ENCODE measurements at regions not wholly inside any gene's neighbourhood (a gene's known extent, or its start where the extent isn't known, plus 50 kb on each side); places are given as distances from the start of the nearest gene placed in this dataset.

- TF ChIP-seq, protein P1, sequence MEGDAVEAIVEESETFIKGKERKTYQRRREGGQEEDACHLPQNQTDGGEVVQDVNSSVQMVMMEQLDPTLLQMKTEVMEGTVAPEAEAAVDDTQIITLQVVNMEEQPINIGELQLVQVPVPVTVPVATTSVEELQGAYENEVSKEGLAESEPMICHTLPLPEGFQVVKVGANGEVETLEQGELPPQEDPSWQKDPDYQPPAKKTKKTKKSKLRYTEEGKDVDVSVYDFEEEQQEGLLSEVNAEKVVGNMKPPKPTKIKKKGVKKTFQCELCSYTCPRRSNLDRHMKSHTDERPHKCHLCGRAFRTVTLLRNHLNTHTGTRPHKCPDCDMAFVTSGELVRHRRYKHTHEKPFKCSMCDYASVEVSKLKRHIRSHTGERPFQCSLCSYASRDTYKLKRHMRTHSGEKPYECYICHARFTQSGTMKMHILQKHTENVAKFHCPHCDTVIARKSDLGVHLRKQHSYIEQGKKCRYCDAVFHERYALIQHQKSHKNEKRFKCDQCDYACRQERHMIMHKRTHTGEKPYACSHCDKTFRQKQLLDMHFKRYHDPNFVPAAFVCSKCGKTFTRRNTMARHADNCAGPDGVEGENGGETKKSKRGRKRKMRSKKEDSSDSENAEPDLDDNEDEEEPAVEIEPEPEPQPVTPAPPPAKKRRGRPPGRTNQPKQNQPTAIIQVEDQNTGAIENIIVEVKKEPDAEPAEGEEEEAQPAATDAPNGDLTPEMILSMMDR (IDR thresholded peaks at IDR 0.05), result no peak
- TF ChIP-seq POLR2A (IDR thresholded peaks at IDR 0.05; ENCODE audit: low read depth) (no peak), EP300 (IDR thresholded peaks at IDR 0.05) (no peak)
Observed at GRCh38 chr18:65146482-65147021, 604.3 kb upstream of the CDH7 start.

Data from esophagus muscularis mucosa (tissue), 4 donors.